Fibroblast of mammary gland (primary cell): ENCODE measurements at regions not wholly inside any gene's neighbourhood (a gene's known extent, or its start where the extent isn't known, plus 50 kb on each side); places are given as distances from the start of the nearest gene placed in this dataset.
"Not testable (repeated sequence)": the region's sequence is repeated elsewhere in the genome, so short reads cannot be mapped to it uniquely, and the experiment has no call there.

Experiments used
- DNase-seq: peaks from one replicate; pipeline ENCODE4 v3.0.0-alpha.2; 2010; ENCODE audit warnings: low read depth
- H3K4me3 ChIP-seq: 2 replicates; pipeline ENCODE4 v1.5.1; 2011; ENCODE audit warnings: low read depth, mild to moderate bottlenecking, low read length, moderate library complexity; ENCODE audit not compliant: control insufficient read depth
- CTCF ChIP-seq: conservative IDR thresholded peaks from 2 replicates; pipeline ENCODE4 v1.5.1; 2011; ENCODE audit warnings: low read depth, low read length, inconsistent platforms; ENCODE audit not compliant: control insufficient read depth, insufficient read depth

GRCh38 chr18:43341014-43341413, 63.7 kb upstream of the SYT4 start:
- H3K4me3 ChIP-seq, result no peak overlapping the region
- no peak for DNase-seq
- TF ChIP-seq CTCF, result no peak

GRCh38 chr18:43350176-43350575, 72.9 kb upstream of the SYT4 start:
- H3K4me3 ChIP-seq, result no peak overlapping the region
- no peak for DNase-seq
- no peak for TF ChIP-seq CTCF

- no peak for TF ChIP-seq CTCF
- DNase-seq, result no peak
- H3K4me3 ChIP-seq, result no peak overlapping the region
These were observed 87.2 kb upstream of the SYT4 start for GRCh38 chr18:43364535-43364934.

GRCh38 chr18:43367895-43368294, 90.6 kb upstream of the SYT4 start:
- H3K4me3 ChIP-seq, result no peak overlapping the region
- DNase-seq, result no peak
- no peak for TF ChIP-seq CTCF

GRCh38 chr18:43369311-43369710, 92.0 kb upstream of the SYT4 start:
- not testable (repeated sequence) for H3K4me3 ChIP-seq, DNase-seq

GRCh38 chr18:43372773-43373172, 95.5 kb upstream of the SYT4 start:
- no peak for DNase-seq
- H3K4me3 ChIP-seq, result no peak overlapping the region
- no peak for TF ChIP-seq CTCF

GRCh38 chr18:43380104-43380672, 102.9 kb upstream of the SYT4 start:
- no peak overlapping the region for H3K4me3 ChIP-seq

More at GRCh38 chr18:43380104-43380672, 102.9 kb upstream of the SYT4 start:
- no peak for TF ChIP-seq CTCF
- DNase-seq, result no peak
